H1 (cell line): ENCODE measurements at regions not wholly inside any gene's neighbourhood (a gene's known extent, or its start where the extent isn't known, plus 50 kb on each side); places are given as distances from the start of the nearest gene placed in this dataset. TPM values are rescaled to one million over a fixed set of nuclear protein-coding genes. Genes with fewer than 3 reads are reported as not detected.

Source experiments
- small RNA-seq: library from polyadenylated mRNA; stranded (forward); fragments of <200 nt; extraction: miRNeasy Mini kit (QIAGEN cat#:217004); gene quantifications from one replicate; pipeline ENCODE3, GENCODE V24; 2013; ENCODE audit not compliant: insufficient read depth

Small RNA genes in the stretch of these regions (small RNA-seq; reads per million reads assigned to genes)
- gene AC009296.1 (not detected), gene RF00394 (not detected)
